ENCODE measurements at regions not wholly inside any gene's neighbourhood (a gene's known extent, or its start where the extent isn't known, plus 50 kb on each side); places are given as distances from the start of the nearest gene placed in this dataset.

- no peak for DNase-seq
- no peaks in the 10 kb centered on the region for H3K4me1 ChIP-seq (ENCODE audit: low read depth)
- intact Hi-C loops (cut with DNase I, micrococcal nuclease): no loop called here
- H3K36me3 ChIP-seq (ENCODE audit: low read depth): no peaks in the 10 kb centered on the region
- ATAC-seq: no peak
- TF ChIP-seq CTCF (IDR thresholded peaks at IDR 0.05): no peak
- H3K9me3 ChIP-seq: no peaks in the 10 kb centered on the region
- no peak overlapping the region for H3K4me3 ChIP-seq
Observed at GRCh38 chr7:86499986-86500385, 143.7 kb upstream of the GRM3 start.

- no peak for DNase-seq
- Histone ChIP-seq H3K4me1 (ENCODE audit: low read depth) (no peaks in the 10 kb centered on the region), H3K9me3 (no peaks in the 10 kb centered on the region), H3K4me3 (no peak overlapping the region), H3K36me3 (ENCODE audit: low read depth) (no peaks in the 10 kb centered on the region)
- no peak for ATAC-seq
- intact Hi-C loops (cut with DNase I, micrococcal nuclease): no loop called here
- TF ChIP-seq CTCF (IDR thresholded peaks at IDR 0.05): no peak
Observed at GRCh38 chr7:86485827-86486226, 157.9 kb upstream of the GRM3 start.

- Histone ChIP-seq H3K36me3 (ENCODE audit: low read depth) (no peaks in the 10 kb centered on the region), H3K9me3 (no peaks in the 10 kb centered on the region), H3K4me3 (no peak overlapping the region), H3K4me1 (ENCODE audit: low read depth) (no peaks in the 10 kb centered on the region)
- no peak for TF ChIP-seq CTCF (IDR thresholded peaks at IDR 0.05)
- ATAC-seq (no peak), DNase-seq (no peak)
- intact Hi-C loops (cut with DNase I, micrococcal nuclease): no loop called here
Observed at GRCh38 chr7:86479144-86479543, 164.6 kb upstream of the GRM3 start.

- Histone ChIP-seq H3K36me3 (ENCODE audit: low read depth) (no peaks in the 10 kb centered on the region), H3K4me3 (no peak overlapping the region), H3K9me3 (no peaks in the 10 kb centered on the region), H3K4me1 (ENCODE audit: low read depth) (no peaks in the 10 kb centered on the region)
- intact Hi-C loops (cut with DNase I, micrococcal nuclease): no loop called here
- no peak for TF ChIP-seq CTCF (IDR thresholded peaks at IDR 0.05)
- DNase-seq (no peak), ATAC-seq (no peak)
Observed at GRCh38 chr7:86477343-86477935, 166.3 kb upstream of the GRM3 start.

- Histone ChIP-seq H3K4me1 (ENCODE audit: low read depth) (no peaks in the 10 kb centered on the region), H3K36me3 (ENCODE audit: low read depth) (no peaks in the 10 kb centered on the region), H3K4me3 (no peak overlapping the region), H3K9me3 (no peaks in the 10 kb centered on the region)
- ATAC-seq: no peak
- TF ChIP-seq CTCF (IDR thresholded peaks at IDR 0.05): no peak
- intact Hi-C loops (cut with DNase I, micrococcal nuclease): no loop called here
- DNase-seq: no peak
Observed at GRCh38 chr7:86470763-86471162, 172.9 kb upstream of the GRM3 start.
